ENCODE measurements at regions not wholly inside any gene's neighbourhood (a gene's known extent, or its start where the extent isn't known, plus 50 kb on each side); places are given as distances from the start of the nearest gene placed in this dataset.
"Not testable (repeated sequence)": the region's sequence is repeated elsewhere in the genome, so short reads cannot be mapped to it uniquely, and the experiment has no call there.

- no peaks in the 10 kb centered on the region for H3K4me1 ChIP-seq (ENCODE audit: insufficient read depth, insufficient read length)
- peaks cover 8% of the 10 kb centered on the region; the same call in 1 of the 2 replicates for H3K9me3 ChIP-seq (ENCODE audit: insufficient read depth, low read length)
- no peaks in the 10 kb centered on the region for H3K27me3 ChIP-seq (ENCODE audit: insufficient read depth, insufficient read length)
- H3K36me3 ChIP-seq (ENCODE audit: insufficient read depth, insufficient read length, low read length), result no peaks in the 10 kb centered on the region
- TF ChIP-seq SUZ12 (IDR thresholded peaks at IDR 0.05; ENCODE audit: extremely low read depth, insufficient read depth, insufficient read length) (no peak), YY1 (IDR thresholded peaks at IDR 0.05; ENCODE audit: insufficient read depth, insufficient read length) (no peak), ZNF274 (IDR thresholded peaks at IDR 0.05; ENCODE audit: low read depth, low read length) (no peak)
- H3K4me3 ChIP-seq (ENCODE audit: insufficient read length, low read depth), result no peak overlapping the region
- H3K9ac ChIP-seq (ENCODE audit: insufficient read length, low read depth), result no peak overlapping the region
- DNase-seq (ENCODE audit: low read depth, low spot score), result peak; percentile 50
Observed at GRCh38 chr16:5231246-5231759, 133.7 kb upstream of the EEF2KMT start.

- Histone ChIP-seq H3K4me1 (ENCODE audit: insufficient read depth, insufficient read length) (no peaks in the 10 kb centered on the region), H3K4me3 (ENCODE audit: insufficient read length, low read depth) (no peak overlapping the region), H3K27me3 (ENCODE audit: insufficient read depth, insufficient read length) (peaks cover 2% of the 10 kb centered on the region), H3K9ac (ENCODE audit: insufficient read length, low read depth) (no peak overlapping the region), H3K9me3 (ENCODE audit: insufficient read depth, low read length) (peaks cover 8% of the 10 kb centered on the region; the same call in 1 of the 2 replicates), H3K36me3 (ENCODE audit: insufficient read depth, insufficient read length, low read length) (no peaks in the 10 kb centered on the region)
- DNase-seq (ENCODE audit: low read depth, low spot score), result no peak
- TF ChIP-seq SUZ12 (IDR thresholded peaks at IDR 0.05; ENCODE audit: extremely low read depth, insufficient read depth, insufficient read length), result no peak
- TF ChIP-seq ZNF274 (IDR thresholded peaks at IDR 0.05; ENCODE audit: low read depth, low read length), result no peak
- TF ChIP-seq YY1 (IDR thresholded peaks at IDR 0.05; ENCODE audit: insufficient read depth, insufficient read length), result no peak
Observed at GRCh38 chr16:5228369-5228768, 130.8 kb upstream of the EEF2KMT start.

- Histone ChIP-seq H3K36me3 (ENCODE audit: insufficient read depth, insufficient read length, low read length) (no peaks in the 10 kb centered on the region), H3K4me3 (ENCODE audit: insufficient read length, low read depth) (no peak overlapping the region), H3K4me1 (ENCODE audit: insufficient read depth, insufficient read length) (no peaks in the 10 kb centered on the region), H3K9me3 (ENCODE audit: insufficient read depth, low read length) (no peaks in the 10 kb centered on the region), H3K27me3 (ENCODE audit: insufficient read depth, insufficient read length) (peaks cover 2% of the 10 kb centered on the region), H3K9ac (ENCODE audit: insufficient read length, low read depth) (no peak overlapping the region)
- DNase-seq (ENCODE audit: low read depth, low spot score), result no peak
- no peak for TF ChIP-seq YY1 (IDR thresholded peaks at IDR 0.05; ENCODE audit: insufficient read depth, insufficient read length)
- TF ChIP-seq SUZ12 (IDR thresholded peaks at IDR 0.05; ENCODE audit: extremely low read depth, insufficient read depth, insufficient read length), result no peak
- no peak for TF ChIP-seq ZNF274 (IDR thresholded peaks at IDR 0.05; ENCODE audit: low read depth, low read length)
Observed at GRCh38 chr16:5225931-5226655, 128.5 kb upstream of the EEF2KMT start.

- H3K9ac ChIP-seq (ENCODE audit: insufficient read length, low read depth), result no peak overlapping the region
- no peaks in the 10 kb centered on the region for H3K36me3 ChIP-seq (ENCODE audit: insufficient read depth, insufficient read length, low read length)
- TF ChIP-seq YY1 (IDR thresholded peaks at IDR 0.05; ENCODE audit: insufficient read depth, insufficient read length) (no peak), SUZ12 (IDR thresholded peaks at IDR 0.05; ENCODE audit: extremely low read depth, insufficient read depth, insufficient read length) (no peak), ZNF274 (IDR thresholded peaks at IDR 0.05; ENCODE audit: low read depth, low read length) (no peak)
- H3K4me1 ChIP-seq (ENCODE audit: insufficient read depth, insufficient read length), result no peaks in the 10 kb centered on the region
- H3K27me3 ChIP-seq (ENCODE audit: insufficient read depth, insufficient read length), result peaks cover 4% of the 10 kb centered on the region
- H3K4me3 ChIP-seq (ENCODE audit: insufficient read length, low read depth), result no peak overlapping the region
- H3K9me3 ChIP-seq (ENCODE audit: insufficient read depth, low read length), result no peaks in the 10 kb centered on the region
- no peak for DNase-seq (ENCODE audit: low read depth, low spot score)
Observed at GRCh38 chr16:5222761-5223160, 125.2 kb upstream of the EEF2KMT start.

- not testable (repeated sequence) for H3K4me3 ChIP-seq (ENCODE audit: insufficient read length, low read depth); H3K9me3 ChIP-seq (ENCODE audit: insufficient read depth, low read length); DNase-seq (ENCODE audit: low read depth, low spot score); H3K36me3 ChIP-seq (ENCODE audit: insufficient read depth, insufficient read length, low read length); H3K9ac ChIP-seq (ENCODE audit: insufficient read length, low read depth); H3K4me1 ChIP-seq (ENCODE audit: insufficient read depth, insufficient read length)
- peaks cover 12% of the 10 kb centered on the region for H3K27me3 ChIP-seq (ENCODE audit: insufficient read depth, insufficient read length)
Observed at GRCh38 chr16:5221831-5222230, 124.2 kb upstream of the EEF2KMT start.

- H3K4me3 ChIP-seq (ENCODE audit: insufficient read length, low read depth), result no peak overlapping the region
- no peak for TF ChIP-seq YY1 (IDR thresholded peaks at IDR 0.05; ENCODE audit: insufficient read depth, insufficient read length)
- no peak for TF ChIP-seq ZNF274 (IDR thresholded peaks at IDR 0.05; ENCODE audit: low read depth, low read length)
- TF ChIP-seq SUZ12 (IDR thresholded peaks at IDR 0.05; ENCODE audit: extremely low read depth, insufficient read depth, insufficient read length), result no peak
- H3K27me3 ChIP-seq (ENCODE audit: insufficient read depth, insufficient read length), result peaks cover 19% of the 10 kb centered on the region
- H3K36me3 ChIP-seq (ENCODE audit: insufficient read depth, insufficient read length, low read length), result no peaks in the 10 kb centered on the region
- no peak for DNase-seq (ENCODE audit: low read depth, low spot score)
- H3K4me1 ChIP-seq (ENCODE audit: insufficient read depth, insufficient read length), result no peaks in the 10 kb centered on the region
- no peak overlapping the region for H3K9ac ChIP-seq (ENCODE audit: insufficient read length, low read depth)
- no peaks in the 10 kb centered on the region for H3K9me3 ChIP-seq (ENCODE audit: insufficient read depth, low read length)
Observed at GRCh38 chr16:5220705-5221104, 123.1 kb upstream of the EEF2KMT start.

GRCh38 chr16:5216441-5217080 lies 119.0 kb upstream of the EEF2KMT start:
- Histone ChIP-seq H3K4me1 (ENCODE audit: insufficient read depth, insufficient read length) (peaks cover 9% of the 10 kb centered on the region), H3K9ac (ENCODE audit: insufficient read length, low read depth) (no peak overlapping the region), H3K4me3 (ENCODE audit: insufficient read length, low read depth) (no peak overlapping the region), H3K9me3 (ENCODE audit: insufficient read depth, low read length) (0 out of 2 replicates have a peak, but pooled peaks cover 5% of the 10 kb centered on the region), H3K27me3 (ENCODE audit: insufficient read depth, insufficient read length) (peaks cover 35% of the 10 kb centered on the region), H3K36me3 (ENCODE audit: insufficient read depth, insufficient read length, low read length) (no peaks in the 10 kb centered on the region)
- no peak for DNase-seq (ENCODE audit: low read depth, low spot score)
- TF ChIP-seq ZNF274 (IDR thresholded peaks at IDR 0.05; ENCODE audit: low read depth, low read length), result no peak
- no peak for TF ChIP-seq YY1 (IDR thresholded peaks at IDR 0.05; ENCODE audit: insufficient read depth, insufficient read length)
- TF ChIP-seq SUZ12 (IDR thresholded peaks at IDR 0.05; ENCODE audit: extremely low read depth, insufficient read depth, insufficient read length), result no peak
